Coronary artery (tissue), 2 donors: ENCODE measurements at regions not wholly inside any gene's neighbourhood (a gene's known extent, or its start where the extent isn't known, plus 50 kb on each side); places are given as distances from the start of the nearest gene placed in this dataset.

ENCODE experiments used
- DNase-seq: peaks from one replicate; pipeline ENCODE4 v3.0.0-alpha.2; 2017; ENCODE audit warnings: low spot score
- H3K27ac ChIP-seq, 2 donors: fragments of 200-600 bp; sonication (generic); one replicate each; pipeline ENCODE4 v1.5.1; 2016 to 2019
- H3K4me3 ChIP-seq: fragments of 200-600 bp; sonication (generic); 2 replicates; pipeline ENCODE4 v1.5.1; 2016; ENCODE audit warnings: mild to moderate bottlenecking, moderate library complexity
- TF ChIP-seq, protein P1 (sequence below): fragments of 200-600 bp; sonication (generic); IDR thresholded peaks from one replicate; pipeline ENCODE4 v1.5.1; 2019; ENCODE audit warnings: antibody characterized with exemption

- H3K27ac ChIP-seq = no peak overlapping the region
- no peak for DNase-seq
- TF ChIP-seq, protein P1, sequence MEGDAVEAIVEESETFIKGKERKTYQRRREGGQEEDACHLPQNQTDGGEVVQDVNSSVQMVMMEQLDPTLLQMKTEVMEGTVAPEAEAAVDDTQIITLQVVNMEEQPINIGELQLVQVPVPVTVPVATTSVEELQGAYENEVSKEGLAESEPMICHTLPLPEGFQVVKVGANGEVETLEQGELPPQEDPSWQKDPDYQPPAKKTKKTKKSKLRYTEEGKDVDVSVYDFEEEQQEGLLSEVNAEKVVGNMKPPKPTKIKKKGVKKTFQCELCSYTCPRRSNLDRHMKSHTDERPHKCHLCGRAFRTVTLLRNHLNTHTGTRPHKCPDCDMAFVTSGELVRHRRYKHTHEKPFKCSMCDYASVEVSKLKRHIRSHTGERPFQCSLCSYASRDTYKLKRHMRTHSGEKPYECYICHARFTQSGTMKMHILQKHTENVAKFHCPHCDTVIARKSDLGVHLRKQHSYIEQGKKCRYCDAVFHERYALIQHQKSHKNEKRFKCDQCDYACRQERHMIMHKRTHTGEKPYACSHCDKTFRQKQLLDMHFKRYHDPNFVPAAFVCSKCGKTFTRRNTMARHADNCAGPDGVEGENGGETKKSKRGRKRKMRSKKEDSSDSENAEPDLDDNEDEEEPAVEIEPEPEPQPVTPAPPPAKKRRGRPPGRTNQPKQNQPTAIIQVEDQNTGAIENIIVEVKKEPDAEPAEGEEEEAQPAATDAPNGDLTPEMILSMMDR = no peak
- no peak overlapping the region for H3K4me3 ChIP-seq
These were observed 570.7 kb upstream of the AGTR1 start for GRCh38 chr3:148126956-148127355.

- H3K27ac ChIP-seq = no peak overlapping the region
- TF ChIP-seq, protein P1 = no peak
- DNase-seq = no peak
- H3K4me3 ChIP-seq = no peak overlapping the region
These were observed 569.6 kb upstream of the AGTR1 start for GRCh38 chr3:148128136-148128535.

DNA sequence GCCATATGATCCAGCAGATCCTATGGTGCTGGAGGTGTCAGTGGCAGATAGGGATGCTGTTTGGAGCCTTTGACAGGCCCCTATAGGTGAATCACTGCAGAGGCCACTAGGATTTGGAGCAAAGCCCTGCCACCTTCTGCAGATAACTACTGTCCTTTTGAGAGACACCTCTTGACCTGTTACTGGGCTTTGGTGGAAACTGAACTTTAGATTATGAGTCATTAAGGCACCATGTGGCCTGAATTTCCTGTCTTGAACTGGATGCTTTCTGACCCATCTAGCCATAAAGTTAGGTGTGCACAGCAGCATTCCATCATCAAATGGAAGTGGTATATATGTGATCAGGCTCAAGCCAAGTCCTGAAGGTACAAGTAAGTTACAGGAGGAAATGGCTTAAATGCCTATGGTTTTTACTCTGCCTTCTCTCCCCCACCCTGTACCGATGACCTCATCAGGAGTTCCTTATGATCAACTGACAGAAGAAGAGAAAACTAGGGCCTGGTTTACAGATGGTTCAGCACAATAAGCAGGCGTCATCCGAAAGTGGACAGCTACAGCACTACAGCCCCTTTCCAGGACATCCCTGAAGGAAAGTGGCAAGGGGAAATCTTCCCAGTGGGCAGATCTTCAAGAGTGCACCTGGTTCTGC lies 565.6 kb upstream of the AGTR1 start:
- Histone ChIP-seq H3K27ac (no peak overlapping the region), H3K4me3 (no peak overlapping the region)
- DNase-seq = no peak
- TF ChIP-seq, protein P1 = no peak

GRCh38 chr3:148136816-148137215 lies 560.9 kb upstream of the AGTR1 start:
- no peak for DNase-seq
- TF ChIP-seq, protein P1 = no peak
- no peak overlapping the region for H3K27ac ChIP-seq

DNA sequence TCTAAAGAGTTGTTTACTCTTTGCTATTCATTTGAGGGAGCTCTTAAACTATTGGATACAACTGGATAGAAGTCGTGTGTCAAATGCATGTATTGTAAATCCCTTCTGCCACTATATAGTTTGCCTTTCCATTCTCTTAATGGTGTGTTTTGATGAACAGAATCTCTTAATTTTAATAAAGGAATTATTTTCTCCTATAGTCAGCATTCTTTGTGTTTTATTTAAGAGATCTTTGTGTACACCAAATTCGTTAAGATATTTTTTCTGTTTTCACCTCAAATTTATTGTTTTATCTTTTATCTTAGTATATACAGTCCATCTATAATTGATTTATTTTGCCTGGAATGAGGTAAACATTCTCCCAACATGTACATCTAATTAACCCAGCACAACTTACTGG lies 551.5 kb upstream of the AGTR1 start:
- DNase-seq = no peak
- Histone ChIP-seq H3K4me3 (no peak overlapping the region), H3K27ac (no peak overlapping the region)
- TF ChIP-seq, protein P1 = no peak

More at GRCh38 chr3:148136816-148137215, 560.9 kb upstream of the AGTR1 start:
- H3K4me3 ChIP-seq = no peak overlapping the region

GRCh38 chr3:148146947-148147826 lies 550.5 kb upstream of the AGTR1 start:
- H3K27ac ChIP-seq = no peak overlapping the region
- DNase-seq = no peak
- TF ChIP-seq, protein P1 = no peak

More at GRCh38 chr3:148146947-148147826, 550.5 kb upstream of the AGTR1 start:
- no peak overlapping the region for H3K4me3 ChIP-seq
